ENCODE measurements at regions not wholly inside any gene's neighbourhood (a gene's known extent, or its start where the extent isn't known, plus 50 kb on each side); places are given as distances from the start of the nearest gene placed in this dataset.

DNA sequence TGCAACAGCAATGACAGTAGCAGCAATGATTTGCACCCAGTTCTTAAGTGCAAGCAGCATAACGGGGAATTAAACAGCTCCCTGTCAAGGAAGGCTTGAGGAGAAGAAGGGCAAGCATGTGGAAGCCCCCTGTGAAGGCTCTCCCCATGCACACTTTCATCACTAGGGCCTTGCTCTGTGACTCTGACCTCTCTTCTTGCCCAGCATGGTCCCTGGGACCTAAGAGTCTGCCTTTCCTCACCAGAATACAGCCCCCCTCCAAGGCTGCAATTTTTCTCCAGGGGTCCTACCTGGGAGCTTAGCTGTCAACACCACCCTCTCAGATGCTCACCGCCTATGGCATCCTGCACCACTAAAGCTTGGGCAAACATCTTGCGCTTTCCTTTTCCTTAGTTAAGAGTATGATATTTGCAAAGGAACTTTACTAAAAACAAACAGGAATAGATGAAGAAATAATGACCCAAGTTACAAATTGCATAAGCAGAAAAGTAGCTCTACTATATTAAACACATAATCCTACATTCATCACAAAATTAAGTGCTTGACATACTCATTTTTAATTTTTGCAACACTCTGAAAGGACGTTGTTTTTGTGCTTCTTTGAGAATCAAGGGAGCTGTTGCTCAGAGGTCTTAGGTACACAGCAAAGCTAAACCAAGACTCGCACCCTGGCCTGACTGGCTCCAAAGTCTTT lies 187.6 kb downstream of the ADAMTS15 start:
- TF ChIP-seq, protein P1, sequence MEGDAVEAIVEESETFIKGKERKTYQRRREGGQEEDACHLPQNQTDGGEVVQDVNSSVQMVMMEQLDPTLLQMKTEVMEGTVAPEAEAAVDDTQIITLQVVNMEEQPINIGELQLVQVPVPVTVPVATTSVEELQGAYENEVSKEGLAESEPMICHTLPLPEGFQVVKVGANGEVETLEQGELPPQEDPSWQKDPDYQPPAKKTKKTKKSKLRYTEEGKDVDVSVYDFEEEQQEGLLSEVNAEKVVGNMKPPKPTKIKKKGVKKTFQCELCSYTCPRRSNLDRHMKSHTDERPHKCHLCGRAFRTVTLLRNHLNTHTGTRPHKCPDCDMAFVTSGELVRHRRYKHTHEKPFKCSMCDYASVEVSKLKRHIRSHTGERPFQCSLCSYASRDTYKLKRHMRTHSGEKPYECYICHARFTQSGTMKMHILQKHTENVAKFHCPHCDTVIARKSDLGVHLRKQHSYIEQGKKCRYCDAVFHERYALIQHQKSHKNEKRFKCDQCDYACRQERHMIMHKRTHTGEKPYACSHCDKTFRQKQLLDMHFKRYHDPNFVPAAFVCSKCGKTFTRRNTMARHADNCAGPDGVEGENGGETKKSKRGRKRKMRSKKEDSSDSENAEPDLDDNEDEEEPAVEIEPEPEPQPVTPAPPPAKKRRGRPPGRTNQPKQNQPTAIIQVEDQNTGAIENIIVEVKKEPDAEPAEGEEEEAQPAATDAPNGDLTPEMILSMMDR (IDR thresholded peaks at IDR 0.05): no peak
- TF ChIP-seq POLR2A (IDR thresholded peaks at IDR 0.05) (no peak), POLR2AphosphoS5 (IDR thresholded peaks at IDR 0.05) (no peak)
- Histone ChIP-seq H3K4me1 (no peaks in the 10 kb centered on the region), H3K27ac (peak overlapping the region; percentile 63 to 73), H3K4me3 (no peak overlapping the region), H3K9me3 (no peaks in the 10 kb centered on the region), H3K27me3 (no peaks in the 10 kb centered on the region), H3K36me3 (no peaks in the 10 kb centered on the region)
- intact Hi-C loops (cut with DNase I; ENCODE audit: low total_unique reads): no loop called here
- no peak for DNase-seq (ENCODE audit: low spot score in 2 of 2)

DNA sequence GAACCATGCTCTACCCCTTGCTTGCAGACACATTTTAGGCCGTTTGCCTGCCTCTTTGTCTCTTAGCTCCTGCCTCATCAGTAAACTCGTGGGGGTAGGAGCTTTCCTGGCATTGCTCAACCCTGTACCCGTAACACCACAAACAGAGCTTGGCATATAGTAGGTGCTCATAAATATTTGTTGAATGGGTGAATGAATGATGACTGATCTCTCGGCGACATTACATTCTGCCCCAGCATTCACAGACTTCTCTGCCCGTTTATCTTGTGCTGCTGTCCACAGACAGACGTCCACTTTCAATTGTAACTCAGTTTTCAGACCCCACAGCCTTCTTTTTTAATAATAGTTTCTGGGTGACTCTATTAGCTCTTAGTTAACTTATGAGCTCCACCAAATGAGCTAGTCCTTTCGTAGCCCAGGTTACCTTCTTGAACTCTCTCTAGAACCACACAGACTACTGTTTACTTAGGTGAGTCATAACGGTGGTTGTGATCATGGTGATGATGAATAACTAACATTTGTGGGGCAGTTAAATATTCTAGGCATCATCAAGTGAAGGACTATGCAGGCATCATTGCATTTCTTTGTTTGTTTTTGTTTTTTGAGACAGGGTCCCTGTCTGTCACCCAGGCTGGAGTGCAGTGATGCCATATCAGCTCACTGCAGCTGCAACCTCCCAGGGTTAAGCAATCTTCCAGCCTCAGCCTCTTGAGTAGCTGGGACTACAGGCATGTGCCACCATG lies 188.4 kb downstream of the ADAMTS15 start:
- peak in 1 of 2 donors; percentile 10 for DNase-seq (ENCODE audit: low spot score in 2 of 2)
- TF ChIP-seq, protein P1 (IDR thresholded peaks at IDR 0.05): no peak
- TF ChIP-seq POLR2AphosphoS5 (IDR thresholded peaks at IDR 0.05): no peak
- TF ChIP-seq POLR2A (IDR thresholded peaks at IDR 0.05): no peak
- H3K27ac ChIP-seq: peak overlapping the region; percentile 63 to 73
- H3K9me3 ChIP-seq: no peaks in the 10 kb centered on the region
- no peaks in the 10 kb centered on the region for H3K4me1 ChIP-seq
- no peak overlapping the region for H3K4me3 ChIP-seq
- intact Hi-C loops (cut with DNase I; ENCODE audit: low total_unique reads): no loop called here
- no peaks in the 10 kb centered on the region for H3K36me3 ChIP-seq
- H3K27me3 ChIP-seq: no peaks in the 10 kb centered on the region

DNA sequence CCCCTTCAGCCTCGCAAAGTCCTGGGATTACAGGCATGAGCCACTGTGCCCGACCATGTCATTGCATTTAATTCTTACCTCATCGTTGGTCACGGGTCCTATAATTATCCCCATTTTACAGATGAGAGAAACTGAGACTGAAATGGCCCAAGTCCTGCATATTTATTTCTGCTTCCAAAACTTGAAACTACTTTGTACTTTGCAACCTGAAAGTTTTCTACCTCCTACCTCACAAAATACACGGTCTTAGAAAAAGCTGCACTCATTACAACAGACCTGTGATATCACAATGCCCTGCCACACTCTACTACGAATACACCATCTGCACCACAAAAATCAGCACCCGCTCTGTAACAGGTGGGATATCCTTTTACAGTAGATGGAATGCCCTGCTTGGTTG lies 189.1 kb downstream of the ADAMTS15 start:
- no peaks in the 10 kb centered on the region for H3K36me3 ChIP-seq
- H3K9me3 ChIP-seq: no peaks in the 10 kb centered on the region
- no peak for DNase-seq (ENCODE audit: low spot score in 2 of 2)
- intact Hi-C loops (cut with DNase I; ENCODE audit: low total_unique reads): no loop called here
- peak overlapping the region; percentile 52 to 73 for H3K27ac ChIP-seq
- no peaks in the 10 kb centered on the region for H3K4me1 ChIP-seq
- H3K4me3 ChIP-seq: no peak overlapping the region
- TF ChIP-seq POLR2A (IDR thresholded peaks at IDR 0.05): no peak
- H3K27me3 ChIP-seq: no peaks in the 10 kb centered on the region

DNA sequence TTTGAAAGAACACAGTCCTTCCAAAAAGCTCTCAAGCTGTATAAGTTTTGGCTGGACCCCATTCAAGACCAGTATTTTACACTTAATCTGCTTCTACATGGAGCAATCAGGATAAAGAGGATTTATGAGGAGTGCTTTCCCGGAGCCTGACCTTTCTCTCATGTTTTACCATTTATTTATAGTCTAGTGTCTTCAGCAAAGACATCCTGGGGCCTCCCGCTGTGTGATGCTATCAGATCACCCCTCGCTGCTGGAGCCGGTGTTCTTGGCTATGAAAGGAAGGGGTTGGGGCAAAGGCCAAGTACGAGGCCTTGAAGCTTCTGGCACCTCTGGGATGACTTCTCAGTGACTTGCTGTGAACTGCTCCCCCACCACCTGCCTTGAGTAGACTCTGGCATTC lies 189.6 kb downstream of the ADAMTS15 start:
- H3K27ac ChIP-seq: peak overlapping the region in 1 of 2 donors; percentile 43
- intact Hi-C loops (cut with DNase I; ENCODE audit: low total_unique reads): no loop called here
- no peaks in the 10 kb centered on the region for H3K9me3 ChIP-seq
- TF ChIP-seq POLR2AphosphoS5 (IDR thresholded peaks at IDR 0.05) (no peak), POLR2A (IDR thresholded peaks at IDR 0.05) (no peak)
- TF ChIP-seq, protein P1 (IDR thresholded peaks at IDR 0.05): no peak
- H3K36me3 ChIP-seq: no peaks in the 10 kb centered on the region
- no peaks in the 10 kb centered on the region for H3K4me1 ChIP-seq
- no peak for DNase-seq (ENCODE audit: low spot score in 2 of 2)
- H3K4me3 ChIP-seq: no peak overlapping the region
- H3K27me3 ChIP-seq: no peaks in the 10 kb centered on the region

DNA sequence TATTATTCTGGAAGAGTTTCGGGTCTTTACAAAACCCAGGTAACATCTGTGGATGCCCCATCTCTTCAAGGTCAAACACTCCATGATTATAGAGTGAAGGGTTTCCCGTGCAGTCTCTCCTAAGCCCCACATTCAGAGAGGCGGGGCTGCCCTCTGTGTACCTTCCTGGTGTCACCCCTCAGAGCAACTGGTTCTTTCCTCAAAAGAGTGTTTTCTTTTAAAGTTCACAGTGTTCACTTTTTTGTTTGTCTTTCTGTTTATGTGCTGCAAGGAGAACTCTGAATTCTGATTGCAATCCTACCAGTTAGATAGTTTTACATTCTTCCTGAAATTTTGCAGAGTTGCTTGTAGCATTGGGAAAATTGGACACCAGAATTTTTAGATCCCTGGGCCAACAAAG lies 190.2 kb downstream of the ADAMTS15 start:
- H3K9me3 ChIP-seq: no peaks in the 10 kb centered on the region
- peak overlapping the region in 1 of 2 donors; percentile 43 for H3K27ac ChIP-seq
- H3K4me1 ChIP-seq: no peaks in the 10 kb centered on the region
- H3K4me3 ChIP-seq: no peak overlapping the region
- TF ChIP-seq, protein P1 (IDR thresholded peaks at IDR 0.05): no peak
- TF ChIP-seq POLR2A (IDR thresholded peaks at IDR 0.05) (no peak), POLR2AphosphoS5 (IDR thresholded peaks at IDR 0.05) (no peak)
- no peaks in the 10 kb centered on the region for H3K36me3 ChIP-seq
- DNase-seq (ENCODE audit: low spot score in 2 of 2): no peak
- no peaks in the 10 kb centered on the region for H3K27me3 ChIP-seq
- intact Hi-C loops (cut with DNase I; ENCODE audit: low total_unique reads): no loop called here
